ENCODE measurements at regions not wholly inside any gene's neighbourhood (a gene's known extent, or its start where the extent isn't known, plus 50 kb on each side); places are given as distances from the start of the nearest gene placed in this dataset.

DNA sequence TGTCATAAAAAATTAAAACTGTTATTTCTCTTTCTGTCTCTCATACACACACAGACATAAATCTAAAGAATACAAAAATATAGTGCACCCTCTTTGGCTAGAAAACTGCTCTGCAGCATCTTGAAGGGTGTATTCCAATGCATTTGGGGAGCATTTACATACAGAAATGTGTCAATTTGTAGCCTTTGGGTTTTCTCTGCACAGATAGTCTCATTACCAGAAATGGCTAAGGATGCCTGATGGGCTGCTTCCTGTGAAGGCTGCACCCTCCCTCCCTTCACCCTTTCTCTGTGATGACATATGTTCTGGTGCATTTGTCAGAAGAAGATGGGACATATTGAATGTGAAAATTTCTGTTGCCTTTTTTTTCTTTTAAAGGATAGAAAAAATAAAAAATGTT is 1239.3 kb downstream of the CDH11 start:
- no peak for DNase-seq
- H3K9me3 Mint-ChIP-seq = peaks cover 0 to 3% of the 10 kb centered on the region in 2 experiments; a peak in 1 of 5 replicates
- no peaks in the 10 kb centered on the region for H3K79me2 ChIP-seq (ENCODE audit: insufficient read depth, low read length)
- H3K9ac ChIP-seq (ENCODE audit: extremely low read depth, insufficient read length, low read length) = no peak overlapping the region
- H4K91ac ChIP-seq (ENCODE audit: insufficient read length, low read depth, low read length) = no peak overlapping the region
- no peak overlapping the region for H3K27ac ChIP-seq (ENCODE audit: insufficient read length, low read depth, low read length)
- no peak overlapping the region for H3K27ac Mint-ChIP-seq
- H2BK20ac ChIP-seq (ENCODE audit: low read depth, low read length, poor library complexity, severe bottlenecking) = no peak overlapping the region
- no peak overlapping the region for H2BK120ac ChIP-seq (ENCODE audit: low read depth, low read length, poor library complexity, severe bottlenecking)
- H2AK5ac ChIP-seq (ENCODE audit: insufficient read length, low read length) = no peak overlapping the region
- H2AFZ ChIP-seq (ENCODE audit: low read length) = no peak overlapping the region
- H4K20me1 ChIP-seq (ENCODE audit: control insufficient read depth, insufficient read depth, insufficient read length) = no peaks in the 10 kb centered on the region
- no peak overlapping the region for H3K4me3 Mint-ChIP-seq
- no peaks in the 10 kb centered on the region for H3K79me1 ChIP-seq (ENCODE audit: insufficient read depth, low read depth, low read length, poor library complexity, severe bottlenecking)
- peaks cover 0 to 2% (median 0%) of the 10 kb centered on the region in 3 experiments; a peak in 2 of 7 replicates for H3K36me3 Mint-ChIP-seq (ENCODE audit: insufficient read depth in 1 of 3, low read depth in 3 of 3)
- H3K23ac ChIP-seq (ENCODE audit: insufficient read length, low read depth, low read length) = no peak overlapping the region
- no peak overlapping the region for H4K5ac ChIP-seq (ENCODE audit: insufficient read length, low read depth, low read length)
- TF ChIP-seq, protein P1, sequence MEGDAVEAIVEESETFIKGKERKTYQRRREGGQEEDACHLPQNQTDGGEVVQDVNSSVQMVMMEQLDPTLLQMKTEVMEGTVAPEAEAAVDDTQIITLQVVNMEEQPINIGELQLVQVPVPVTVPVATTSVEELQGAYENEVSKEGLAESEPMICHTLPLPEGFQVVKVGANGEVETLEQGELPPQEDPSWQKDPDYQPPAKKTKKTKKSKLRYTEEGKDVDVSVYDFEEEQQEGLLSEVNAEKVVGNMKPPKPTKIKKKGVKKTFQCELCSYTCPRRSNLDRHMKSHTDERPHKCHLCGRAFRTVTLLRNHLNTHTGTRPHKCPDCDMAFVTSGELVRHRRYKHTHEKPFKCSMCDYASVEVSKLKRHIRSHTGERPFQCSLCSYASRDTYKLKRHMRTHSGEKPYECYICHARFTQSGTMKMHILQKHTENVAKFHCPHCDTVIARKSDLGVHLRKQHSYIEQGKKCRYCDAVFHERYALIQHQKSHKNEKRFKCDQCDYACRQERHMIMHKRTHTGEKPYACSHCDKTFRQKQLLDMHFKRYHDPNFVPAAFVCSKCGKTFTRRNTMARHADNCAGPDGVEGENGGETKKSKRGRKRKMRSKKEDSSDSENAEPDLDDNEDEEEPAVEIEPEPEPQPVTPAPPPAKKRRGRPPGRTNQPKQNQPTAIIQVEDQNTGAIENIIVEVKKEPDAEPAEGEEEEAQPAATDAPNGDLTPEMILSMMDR (conservative IDR thresholded peaks at IDR 0.05) = no peak
- H3K56ac ChIP-seq (ENCODE audit: insufficient read length, low read depth, low read length) = no peak overlapping the region
- no peaks in the 10 kb centered on the region for H3K27me3 ChIP-seq (ENCODE audit: insufficient read depth, low read length)
- no peaks in the 10 kb centered on the region for H3K23me2 ChIP-seq (ENCODE audit: insufficient read length, low read depth, low read length, poor library complexity, severe bottlenecking)
- no peak overlapping the region for H3K4me2 ChIP-seq (ENCODE audit: insufficient read depth, insufficient read length, low read length)
- no peaks in the 10 kb centered on the region; the same call in 1 of the 2 replicates for H3K4me1 ChIP-seq (ENCODE audit: insufficient read depth, low read length)
- H3K9me3 ChIP-seq (ENCODE audit: control insufficient read depth, low read depth, low read length) = no peaks in the 10 kb centered on the region
- no peak overlapping the region for H3K4ac ChIP-seq (ENCODE audit: low read depth, low read length)
- H3K14ac ChIP-seq (ENCODE audit: insufficient read depth, low read length) = no peak overlapping the region
- peaks cover 26 to 30% of the 10 kb centered on the region in 2 experiments for H3K4me1 Mint-ChIP-seq
- no peak overlapping the region for H4K8ac ChIP-seq (replicated peaks; ENCODE audit: insufficient read length, low read depth, low read length)
- H2BK15ac ChIP-seq (ENCODE audit: low read depth, low read length) = no peak overlapping the region
- H3K27me3 Mint-ChIP-seq (ENCODE audit: low read depth) = no peaks in the 10 kb centered on the region
- H3K18ac ChIP-seq (ENCODE audit: insufficient read length, low read depth, low read length) = no peak overlapping the region
- H3T11ph ChIP-seq (ENCODE audit: low read length) = no peak overlapping the region
- H2BK12ac ChIP-seq (ENCODE audit: insufficient read length, low read depth, low read length) = no peak overlapping the region
- H2BK5ac ChIP-seq (ENCODE audit: insufficient read length, low read length) = no peak overlapping the region

Data from H9 (cell line).